GM21367 (cell line): ENCODE measurements at regions not wholly inside any gene's neighbourhood (a gene's known extent, or its start where the extent isn't known, plus 50 kb on each side); places are given as distances from the start of the nearest gene placed in this dataset.
"Not testable (repeated sequence)": the region's sequence is repeated elsewhere in the genome, so short reads cannot be mapped to it uniquely, and the experiment has no call there.

Experiments
- ATAC-seq: cut with Tn5 transposase; IDR thresholded peaks from one replicate; pipeline ENCODE4 v1.9.1; 2021; ENCODE audit not compliant: unreplicated experiment

GRCh38 chr4:144363890-144364289 is 223.4 kb upstream of the GYPA start:
- ATAC-seq, result no peak

GRCh38 chr4:144366425-144366824 is 225.9 kb upstream of the GYPA start:
- ATAC-seq, result no peak

GRCh38 chr4:144371485-144371884 is 231.0 kb upstream of the GYPA start:
- ATAC-seq, result no peak

- ATAC-seq, result peak; percentile 72
These were observed 233.5 kb upstream of the GYPA start for GRCh38 chr4:144374065-144374464.

GRCh38 chr4:144376866-144377265 is 236.3 kb upstream of the GYPA start:
- ATAC-seq, result no peak

GRCh38 chr4:144384408-144384807 is 243.9 kb upstream of the GYPA start:
- no peak for ATAC-seq

GRCh38 chr4:144399927-144400326 is 246.0 kb upstream of the HHIP start:
- peak; percentile 79 for ATAC-seq

GRCh38 chr4:144402176-144402575 is 243.8 kb upstream of the HHIP start:
- no peak for ATAC-seq

- ATAC-seq, result no peak
These were observed 243.0 kb upstream of the HHIP start for GRCh38 chr4:144402999-144403398.

GRCh38 chr4:144403893-144404292 is 242.1 kb upstream of the HHIP start:
- ATAC-seq, result no peak

GRCh38 chr4:144409525-144409924 is 236.4 kb upstream of the HHIP start:
- no peak for ATAC-seq

GRCh38 chr4:144410230-144410783 is 235.6 kb upstream of the HHIP start:
- no peak for ATAC-seq

- no peak for ATAC-seq
These were observed 234.8 kb upstream of the HHIP start for GRCh38 chr4:144411119-144411518.

- ATAC-seq, result peak; percentile 64
These were observed 234.3 kb upstream of the HHIP start for GRCh38 chr4:144411700-144412099.

- no peak for ATAC-seq
These were observed 224.9 kb upstream of the HHIP start for GRCh38 chr4:144421056-144421455.

- ATAC-seq, result no peak
These were observed 224.0 kb upstream of the HHIP start for GRCh38 chr4:144421839-144422565.

GRCh38 chr4:144423930-144424329 is 222.0 kb upstream of the HHIP start:
- ATAC-seq, result no peak

GRCh38 chr4:144426023-144426422 is 219.9 kb upstream of the HHIP start:
- ATAC-seq, result not testable (repeated sequence)

GRCh38 chr4:144442713-144443112 is 203.2 kb upstream of the HHIP start:
- ATAC-seq, result no peak

- ATAC-seq, result no peak
These were observed 196.3 kb upstream of the HHIP start for GRCh38 chr4:144449611-144450010.

GRCh38 chr4:144450526-144450925 is 195.4 kb upstream of the HHIP start:
- no peak for ATAC-seq

- no peak for ATAC-seq
These were observed 194.0 kb upstream of the HHIP start for GRCh38 chr4:144451766-144452450.
